ENCODE measurements at regions not wholly inside any gene's neighbourhood (a gene's known extent, or its start where the extent isn't known, plus 50 kb on each side); places are given as distances from the start of the nearest gene placed in this dataset.
A peak's percentile ranks its signal among the peaks of the same experiment; 100 is the strongest.
"Not testable (repeated sequence)": the region's sequence is repeated elsewhere in the genome, so short reads cannot be mapped to it uniquely, and the experiment has no call there.

- FAIRE-seq: not testable (repeated sequence)
Measured at GRCh38 chr2:111432423-111432822, 311.7 kb downstream of the BCL2L11 start.

DNA sequence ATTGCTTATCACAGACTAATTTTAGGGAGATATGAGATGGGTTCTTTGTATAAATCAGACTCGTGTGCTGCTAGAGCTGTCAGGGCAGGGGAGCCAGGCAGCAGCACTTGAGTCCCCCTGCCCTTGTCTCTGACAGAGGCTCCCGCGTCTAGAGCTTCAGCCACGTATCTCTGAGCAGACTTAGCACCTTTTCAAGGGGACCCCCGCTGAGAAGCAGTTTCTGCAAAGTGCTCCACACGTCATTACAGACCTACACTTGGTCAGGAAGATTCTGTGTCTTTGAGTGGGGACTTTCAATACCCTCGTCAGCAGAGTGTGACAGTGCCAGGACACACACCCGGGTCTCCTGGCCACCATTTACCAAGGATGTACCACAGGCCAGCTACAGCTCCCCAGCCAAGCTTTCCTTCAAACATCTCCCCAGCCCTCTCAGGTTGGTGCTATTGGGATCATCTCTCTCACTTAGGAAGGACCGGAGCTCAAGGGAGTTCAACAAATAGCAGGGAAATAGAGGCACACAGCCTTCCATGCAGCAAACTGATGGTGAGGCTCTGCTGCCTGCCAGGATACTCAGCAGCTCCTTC is 312.3 kb downstream of the BCL2L11 start:
- FAIRE-seq: not testable (repeated sequence)

GRCh38 chr2:111433892-111434607 is 313.3 kb downstream of the BCL2L11 start:
- FAIRE-seq: not testable (repeated sequence)

GRCh38 chr2:111434608-111434939 is 313.9 kb downstream of the BCL2L11 start:
- FAIRE-seq: not testable (repeated sequence)

- not testable (repeated sequence) for FAIRE-seq
Measured at GRCh38 chr2:111435553-111436310, 315.0 kb downstream of the BCL2L11 start.

GRCh38 chr2:111436411-111436810 is 315.7 kb downstream of the BCL2L11 start:
- FAIRE-seq: not testable (repeated sequence)

DNA sequence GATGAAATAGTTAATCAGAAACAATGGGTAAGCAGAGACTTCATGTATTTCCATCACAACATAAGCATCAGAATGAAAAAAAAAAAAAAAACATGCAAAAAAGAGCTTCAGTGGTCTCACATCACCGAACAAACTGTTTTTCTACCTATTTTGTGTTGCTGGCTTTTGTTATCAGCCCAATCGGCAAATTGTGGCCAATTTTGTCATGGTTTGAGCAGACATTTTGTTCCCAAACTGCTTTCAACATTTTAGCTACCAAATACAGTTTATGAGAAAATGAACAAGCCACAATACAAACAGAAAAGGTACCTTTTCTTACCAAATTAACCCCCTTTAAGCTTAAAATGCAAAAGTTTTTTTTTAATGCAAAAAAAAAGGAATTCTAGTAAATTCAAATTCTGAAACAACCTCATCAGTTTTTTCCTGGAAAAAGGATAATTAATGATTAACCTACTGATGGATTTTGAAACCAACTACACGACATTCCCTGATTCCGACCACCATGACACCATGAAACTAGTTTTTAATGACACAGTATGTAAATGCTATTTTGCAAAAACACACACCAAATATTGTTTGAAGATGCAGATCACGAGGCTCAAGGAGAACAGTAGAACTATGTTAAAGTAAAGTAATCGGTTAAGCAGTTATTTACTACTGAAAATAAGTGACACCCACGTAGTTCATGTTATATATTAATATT is 316.7 kb downstream of the BCL2L11 start:
- not testable (repeated sequence) for FAIRE-seq

- FAIRE-seq: not testable (repeated sequence)
Measured at GRCh38 chr2:111438161-111438560, 317.4 kb downstream of the BCL2L11 start.

DNA sequence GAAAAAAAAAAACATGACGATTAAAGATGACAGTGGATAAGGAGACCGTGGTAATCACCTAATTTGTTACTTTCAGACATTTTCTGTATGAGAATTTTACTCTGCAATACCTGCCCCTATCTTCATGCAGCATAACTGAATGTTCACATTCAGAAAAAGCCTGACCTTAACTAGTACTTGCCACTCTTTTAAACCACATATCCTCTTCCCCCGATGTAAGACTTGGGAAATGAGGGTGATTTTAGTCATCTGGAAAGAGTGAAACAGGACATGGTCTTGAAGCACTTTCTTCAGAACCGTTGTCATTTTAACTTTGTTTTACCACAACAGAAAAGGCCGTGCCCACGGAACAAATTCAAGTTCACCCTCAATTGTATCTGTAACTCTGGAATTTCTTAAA is 318.5 kb downstream of the BCL2L11 start:
- FAIRE-seq: not testable (repeated sequence)

DNA sequence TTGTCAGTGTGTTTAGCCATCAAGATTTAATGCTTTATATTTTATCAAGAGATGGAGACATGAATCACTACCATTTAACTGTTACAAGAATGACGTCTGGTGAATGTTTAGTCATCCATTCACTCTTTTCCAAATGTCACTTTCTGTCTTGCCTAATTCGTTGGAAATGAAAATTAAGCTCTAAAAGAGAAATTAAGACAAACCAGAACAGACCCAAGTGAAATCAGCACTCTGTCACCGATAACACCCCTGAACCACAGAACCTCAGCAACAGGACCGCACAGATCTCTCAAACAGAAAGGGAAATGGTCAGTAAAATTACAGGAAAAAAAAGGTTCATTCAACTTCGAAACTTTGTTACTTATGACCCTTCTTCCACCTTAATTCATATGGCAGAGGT is 320.9 kb downstream of the BCL2L11 start:
- not testable (repeated sequence) for FAIRE-seq

DNA sequence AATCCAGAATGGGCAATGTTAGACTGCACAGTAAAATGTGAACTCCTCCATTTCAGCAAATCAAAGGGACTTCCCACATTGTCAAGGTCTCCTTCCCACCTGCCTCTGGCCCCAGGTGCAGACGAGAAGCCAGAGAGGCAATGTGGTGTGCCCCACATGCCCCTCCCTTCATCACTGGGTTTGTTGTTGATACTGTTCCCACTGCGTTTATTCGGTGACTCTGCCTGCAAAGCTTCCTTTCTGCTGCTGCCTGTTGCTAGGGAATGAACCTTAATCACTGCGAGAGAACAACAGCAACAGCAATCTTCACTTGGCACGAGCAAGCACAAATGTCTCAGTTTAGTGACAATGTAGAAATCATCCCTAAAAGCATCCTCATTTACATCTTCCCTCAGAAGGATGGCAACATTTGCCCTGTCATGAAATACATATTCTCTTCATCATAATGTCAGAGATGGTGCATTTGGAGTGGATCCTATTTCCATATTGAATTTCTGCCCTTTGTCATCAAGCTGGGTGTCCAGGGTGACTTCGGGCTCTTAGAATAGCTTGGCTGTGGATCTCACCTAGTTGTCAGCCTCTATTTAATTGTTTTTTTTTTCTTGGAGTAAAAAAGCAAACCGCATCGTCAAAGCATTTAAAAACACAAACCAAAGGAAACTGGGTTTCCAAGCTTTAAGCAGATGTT is 322.2 kb downstream of the BCL2L11 start:
- peak; percentile 87 for FAIRE-seq

GRCh38 chr2:111444516-111444915 is 323.8 kb downstream of the BCL2L11 start:
- FAIRE-seq: not testable (repeated sequence)

GRCh38 chr2:111445191-111445929 is 324.6 kb downstream of the BCL2L11 start:
- not testable (repeated sequence) for FAIRE-seq

DNA sequence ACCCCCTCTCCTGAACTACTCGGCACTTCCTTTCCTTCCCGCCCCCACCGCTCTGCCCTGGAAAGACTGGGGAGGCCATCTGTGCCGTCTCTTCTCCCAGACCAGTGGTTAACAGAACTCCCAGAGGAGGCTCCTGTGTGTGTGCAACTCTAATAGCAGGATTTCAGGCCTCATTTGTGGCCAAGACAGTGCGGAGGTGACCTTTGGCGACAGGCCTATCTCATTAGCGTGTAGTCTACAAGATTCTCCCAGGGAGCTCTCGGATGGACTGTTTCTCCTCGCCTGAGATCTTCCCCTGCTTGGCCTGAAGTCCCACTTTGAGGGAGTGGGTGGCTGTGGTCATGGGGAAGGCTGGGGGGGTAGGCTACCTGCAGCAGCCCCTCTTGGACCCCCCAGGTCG is 325.2 kb downstream of the BCL2L11 start:
- FAIRE-seq: not testable (repeated sequence)

DNA sequence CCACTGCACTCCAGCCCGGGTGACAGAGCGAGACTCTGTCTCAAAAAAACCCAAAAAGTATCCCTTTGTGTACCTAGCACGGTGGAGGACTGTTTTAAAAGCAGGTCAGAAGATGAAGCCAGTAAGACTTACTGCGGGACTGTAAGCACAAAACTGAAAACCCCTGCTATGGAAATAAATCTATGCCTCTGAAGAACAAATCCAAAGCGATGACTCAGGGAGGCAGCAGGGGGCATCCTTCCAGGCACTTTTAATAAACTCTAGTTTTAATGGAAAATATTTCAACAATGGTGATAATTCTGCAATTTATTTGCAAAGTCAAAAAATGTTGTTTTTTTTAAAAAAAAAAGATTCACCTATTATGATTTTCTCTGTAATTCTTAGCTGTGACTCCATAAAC is 326.8 kb downstream of the BCL2L11 start:
- FAIRE-seq: not testable (repeated sequence)

DNA sequence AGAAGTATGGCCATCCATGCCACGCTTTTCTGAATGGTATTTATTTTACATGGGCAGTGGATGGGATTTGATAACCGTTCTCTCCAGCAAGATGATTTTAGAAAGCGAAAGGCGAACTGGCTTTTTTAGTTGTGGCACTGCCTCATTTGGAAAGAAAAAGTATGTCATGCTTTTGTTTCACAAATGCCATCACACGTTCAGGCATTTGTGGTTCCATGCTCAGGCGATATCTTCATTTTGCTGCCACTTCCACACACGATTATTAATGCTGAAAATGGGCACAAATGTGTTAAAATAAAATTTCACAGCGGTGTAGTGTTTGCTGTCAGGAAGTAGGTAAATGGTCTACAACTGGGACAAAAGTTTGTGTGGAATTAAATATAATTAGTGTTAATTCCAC is 328.1 kb downstream of the BCL2L11 start:
- FAIRE-seq: not testable (repeated sequence)

DNA sequence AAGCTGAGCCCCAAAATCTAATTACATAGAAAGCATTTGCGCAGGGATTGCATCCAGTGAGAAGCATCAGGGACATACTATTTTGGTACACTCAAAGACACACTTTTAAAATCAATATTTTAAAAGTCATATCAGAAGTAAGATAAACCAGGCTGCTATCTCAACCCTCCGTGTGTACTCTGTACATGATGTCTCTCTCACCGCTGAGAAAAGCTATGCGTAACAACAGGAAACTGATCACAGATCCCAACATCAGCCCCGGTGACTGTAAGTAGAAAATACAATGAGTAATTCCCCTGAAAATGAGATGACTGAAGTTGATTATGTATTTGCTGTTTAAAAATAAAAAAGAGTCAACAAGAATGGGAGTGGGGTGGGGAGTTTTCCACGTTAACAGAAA is 329.8 kb downstream of the BCL2L11 start:
- FAIRE-seq: not testable (repeated sequence)

- not testable (repeated sequence) for FAIRE-seq
Measured at GRCh38 chr2:111451692-111452199, 331.0 kb downstream of the BCL2L11 start.

- not testable (repeated sequence) for FAIRE-seq
Measured at GRCh38 chr2:111452208-111452607, 331.5 kb downstream of the BCL2L11 start.

- FAIRE-seq: not testable (repeated sequence)
Measured at GRCh38 chr2:111453308-111453707, 332.6 kb downstream of the BCL2L11 start.

DNA sequence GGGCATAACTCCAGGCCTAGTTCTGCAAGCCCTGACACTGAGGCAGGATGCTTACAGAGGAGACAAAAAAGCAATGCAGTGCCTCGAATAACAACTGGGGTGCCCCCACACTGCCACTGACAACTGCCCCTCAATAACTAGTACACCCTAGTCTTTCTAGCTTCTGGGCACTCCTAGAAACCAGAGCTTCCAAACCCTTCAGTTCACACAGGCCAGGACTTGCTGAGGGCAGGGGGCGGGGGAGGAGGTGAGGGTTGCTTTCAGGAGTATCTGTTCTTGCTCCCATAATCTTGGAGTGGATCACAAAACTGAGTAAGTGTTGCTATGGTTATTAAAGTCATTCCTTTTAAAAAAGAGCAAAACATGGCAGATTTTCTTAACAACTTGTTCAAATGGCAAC is 333.1 kb downstream of the BCL2L11 start:
- not testable (repeated sequence) for FAIRE-seq

- FAIRE-seq: peak; percentile 36
Measured at GRCh38 chr2:111454404-111454803, 333.7 kb downstream of the BCL2L11 start.
